ENCODE measurements at regions not wholly inside any gene's neighbourhood (a gene's known extent, or its start where the extent isn't known, plus 50 kb on each side); places are given as distances from the start of the nearest gene placed in this dataset.

DNA sequence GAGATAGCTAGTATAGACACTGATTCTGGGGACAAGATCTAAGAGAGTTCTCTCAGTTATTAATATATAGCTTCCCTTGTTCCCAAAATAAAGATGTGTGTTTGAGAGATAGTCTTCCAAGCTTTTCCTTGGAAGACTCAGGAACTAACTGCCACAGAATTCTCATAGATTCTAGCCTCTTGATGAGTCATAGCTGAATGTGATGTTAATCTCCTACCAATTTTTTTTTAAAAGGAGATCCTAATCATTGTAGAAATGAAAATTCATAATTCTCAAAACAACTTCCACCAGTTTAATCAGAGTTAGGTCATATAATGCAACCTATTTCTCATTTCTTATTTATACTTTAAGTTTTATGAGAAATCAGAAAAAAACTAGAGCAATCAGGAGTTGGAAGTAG lies 148.8 kb downstream of the JRKL start:
- TF ChIP-seq POLR2A (IDR thresholded peaks at IDR 0.05; ENCODE audit: low read depth, low read length) (no peak), POLR2AphosphoS5 (IDR thresholded peaks at IDR 0.05; ENCODE audit: low read depth, low read length) (no peak)

Measured in GM12891 (cell line).